ENCODE measurements at regions not wholly inside any gene's neighbourhood (a gene's known extent, or its start where the extent isn't known, plus 50 kb on each side); places are given as distances from the start of the nearest gene placed in this dataset.
"Not testable (repeated sequence)": the region's sequence is repeated elsewhere in the genome, so short reads cannot be mapped to it uniquely, and the experiment has no call there.

- Histone ChIP-seq H3K27ac (no peak overlapping the region), H3K9me3 (no peaks in the 10 kb centered on the region), H3K4me1 (no peaks in the 10 kb centered on the region), H3K4me2 (no peak overlapping the region), H3K4me3 (no peak overlapping the region), H3K27me3 (no peaks in the 10 kb centered on the region), H3K9ac (no peak overlapping the region), H3K36me3 (no peaks in the 10 kb centered on the region), H4K20me1 (no peaks in the 10 kb centered on the region)
- TF ChIP-seq Cebpa-rat (IDR thresholded peaks at IDR 0.05) = no peak
Observed at GRCh38 chr2:20123871-20124594, 72.6 kb upstream of the LAPTM4A start.

GRCh38 chr2:20122864-20123263, 71.4 kb upstream of the LAPTM4A start:
- no peak overlapping the region for H3K4me3 ChIP-seq
- H4K20me1 ChIP-seq = no peaks in the 10 kb centered on the region
- peaks cover 7% of the 10 kb centered on the region for H3K4me1 ChIP-seq
- H3K9me3 ChIP-seq = no peaks in the 10 kb centered on the region
- no peak for TF ChIP-seq Cebpa-rat (IDR thresholded peaks at IDR 0.05)
- no peaks in the 10 kb centered on the region for H3K27me3 ChIP-seq
- H3K36me3 ChIP-seq = no peaks in the 10 kb centered on the region
- H3K4me2 ChIP-seq = no peak overlapping the region
- H3K27ac ChIP-seq = no peak overlapping the region
- H3K9ac ChIP-seq = no peak overlapping the region

GRCh38 chr2:20120569-20121416, 69.4 kb upstream of the LAPTM4A start:
- no peaks in the 10 kb centered on the region for H3K9me3 ChIP-seq
- no peak overlapping the region for H3K27ac ChIP-seq
- H4K20me1 ChIP-seq = no peaks in the 10 kb centered on the region
- H3K4me3 ChIP-seq = no peak overlapping the region
- H3K36me3 ChIP-seq = no peaks in the 10 kb centered on the region
- no peaks in the 10 kb centered on the region for H3K27me3 ChIP-seq
- no peak for TF ChIP-seq Cebpa-rat (IDR thresholded peaks at IDR 0.05)
- H3K9ac ChIP-seq = no peak overlapping the region
- H3K4me1 ChIP-seq = peaks cover 7% of the 10 kb centered on the region
- no peak overlapping the region for H3K4me2 ChIP-seq

- Histone ChIP-seq H3K36me3 (no peaks in the 10 kb centered on the region), H3K27ac (no peak overlapping the region), H3K9me3 (no peaks in the 10 kb centered on the region), H3K9ac (no peak overlapping the region), H3K27me3 (no peaks in the 10 kb centered on the region), H4K20me1 (no peaks in the 10 kb centered on the region), H3K4me3 (no peak overlapping the region), H3K4me1 (peaks cover 7% of the 10 kb centered on the region), H3K4me2 (no peak overlapping the region; the same call in 1 of the 2 replicates)
- no peak for TF ChIP-seq Cebpa-rat (IDR thresholded peaks at IDR 0.05)
Observed at GRCh38 chr2:20118051-20118450, 66.6 kb upstream of the LAPTM4A start.

GRCh38 chr2:20115902-20116301, 64.5 kb upstream of the LAPTM4A start:
- Histone ChIP-seq H3K4me3 (no peak overlapping the region), H3K9ac (no peak overlapping the region), H3K36me3 (no peaks in the 10 kb centered on the region), H4K20me1 (no peaks in the 10 kb centered on the region), H3K27me3 (no peaks in the 10 kb centered on the region), H3K4me2 (no peak overlapping the region), H3K27ac (no peak overlapping the region), H3K4me1 (peaks cover 22% of the 10 kb centered on the region), H3K9me3 (no peaks in the 10 kb centered on the region)
- no peak for TF ChIP-seq Cebpa-rat (IDR thresholded peaks at IDR 0.05)

- no peak overlapping the region for H3K4me2 ChIP-seq
- H3K36me3 ChIP-seq = no peaks in the 10 kb centered on the region
- H3K4me3 ChIP-seq = no peak overlapping the region
- H3K27ac ChIP-seq = no peak overlapping the region
- no peaks in the 10 kb centered on the region for H4K20me1 ChIP-seq
- H3K9me3 ChIP-seq = no peaks in the 10 kb centered on the region
- no peaks in the 10 kb centered on the region for H3K27me3 ChIP-seq
- peaks cover 27% of the 10 kb centered on the region for H3K4me1 ChIP-seq
- no peak overlapping the region for H3K9ac ChIP-seq
- TF ChIP-seq Cebpa-rat (IDR thresholded peaks at IDR 0.05) = no peak
Observed at GRCh38 chr2:20115374-20115773, 63.9 kb upstream of the LAPTM4A start.

- H3K9me3 ChIP-seq = no peaks in the 10 kb centered on the region
- H4K20me1 ChIP-seq = no peaks in the 10 kb centered on the region
- no peaks in the 10 kb centered on the region for H3K36me3 ChIP-seq
- no peak overlapping the region for H3K9ac ChIP-seq
- no peak overlapping the region for H3K27ac ChIP-seq
- H3K4me2 ChIP-seq = no peak overlapping the region
- no peak for TF ChIP-seq Cebpa-rat (IDR thresholded peaks at IDR 0.05)
- no peak overlapping the region for H3K4me3 ChIP-seq
- peaks cover 28% of the 10 kb centered on the region for H3K4me1 ChIP-seq
- H3K27me3 ChIP-seq = no peaks in the 10 kb centered on the region
Observed at GRCh38 chr2:20113986-20114938, 62.8 kb upstream of the LAPTM4A start.

GRCh38 chr2:20113004-20113796, 61.8 kb upstream of the LAPTM4A start:
- peaks cover 24% of the 10 kb centered on the region for H3K4me1 ChIP-seq
- no peak overlapping the region for H3K9ac ChIP-seq
- H3K36me3 ChIP-seq = no peaks in the 10 kb centered on the region
- H3K27me3 ChIP-seq = no peaks in the 10 kb centered on the region
- H3K9me3 ChIP-seq = no peaks in the 10 kb centered on the region
- H3K27ac ChIP-seq = no peak overlapping the region
- no peak overlapping the region for H3K4me3 ChIP-seq
- H3K4me2 ChIP-seq = no peak overlapping the region
- no peak for TF ChIP-seq Cebpa-rat (IDR thresholded peaks at IDR 0.05)
- H4K20me1 ChIP-seq = no peaks in the 10 kb centered on the region

GRCh38 chr2:20112361-20112760, 60.9 kb upstream of the LAPTM4A start:
- H4K20me1 ChIP-seq, H3K9ac ChIP-seq, H3K9me3 ChIP-seq, H3K27me3 ChIP-seq, H3K4me2 ChIP-seq, H3K27ac ChIP-seq, H3K36me3 ChIP-seq, H3K4me3 ChIP-seq: not testable (repeated sequence)
- H3K4me1 ChIP-seq = peaks cover 21% of the 10 kb centered on the region
